A673 (cell line): ENCODE measurements at regions not wholly inside any gene's neighbourhood (a gene's known extent, or its start where the extent isn't known, plus 50 kb on each side); places are given as distances from the start of the nearest gene placed in this dataset.

Experiments
- EZH2 ChIP-seq: fragments of 200-600 bp; sonication (generic); IDR thresholded peaks from 2 replicates; pipeline ENCODE4 v1.6.1; 2017; ENCODE audit warnings: borderline replicate concordance, low read depth, mild to moderate bottlenecking, mixed read lengths, antibody characterized with exemption, low read length; ENCODE audit not compliant: poor library complexity, severe bottlenecking
- TF ChIP-seq, protein P1 (sequence below): fragments of 300-800, 200-600 bp; sonication (generic); conservative IDR thresholded peaks from 2 replicates; pipeline ENCODE4 v1.5.1; 2017; ENCODE audit warnings: low read depth, mild to moderate bottlenecking, antibody characterized with exemption, low read length, moderate library complexity, mixed read lengths

DNA sequence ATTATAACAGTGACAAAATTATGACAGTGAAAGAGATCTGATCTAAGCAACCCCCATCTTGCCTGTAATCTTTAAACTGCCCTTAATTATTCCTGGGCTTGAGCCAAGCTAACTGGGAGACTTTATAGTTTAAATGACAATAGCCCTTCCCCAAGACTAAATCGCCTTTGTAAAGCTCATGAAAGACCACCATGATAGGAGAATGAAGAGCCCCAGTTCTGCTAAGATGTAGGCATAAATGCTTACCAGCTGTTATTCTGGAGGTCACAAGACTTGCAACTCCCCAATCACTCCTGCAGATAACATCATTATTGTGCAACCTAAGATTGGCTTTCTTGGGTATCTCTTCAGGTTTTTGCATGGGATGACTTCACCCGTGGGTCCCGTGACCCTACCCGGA, 599.7 kb downstream of the KCNH5 start:
- TF ChIP-seq, protein P1, sequence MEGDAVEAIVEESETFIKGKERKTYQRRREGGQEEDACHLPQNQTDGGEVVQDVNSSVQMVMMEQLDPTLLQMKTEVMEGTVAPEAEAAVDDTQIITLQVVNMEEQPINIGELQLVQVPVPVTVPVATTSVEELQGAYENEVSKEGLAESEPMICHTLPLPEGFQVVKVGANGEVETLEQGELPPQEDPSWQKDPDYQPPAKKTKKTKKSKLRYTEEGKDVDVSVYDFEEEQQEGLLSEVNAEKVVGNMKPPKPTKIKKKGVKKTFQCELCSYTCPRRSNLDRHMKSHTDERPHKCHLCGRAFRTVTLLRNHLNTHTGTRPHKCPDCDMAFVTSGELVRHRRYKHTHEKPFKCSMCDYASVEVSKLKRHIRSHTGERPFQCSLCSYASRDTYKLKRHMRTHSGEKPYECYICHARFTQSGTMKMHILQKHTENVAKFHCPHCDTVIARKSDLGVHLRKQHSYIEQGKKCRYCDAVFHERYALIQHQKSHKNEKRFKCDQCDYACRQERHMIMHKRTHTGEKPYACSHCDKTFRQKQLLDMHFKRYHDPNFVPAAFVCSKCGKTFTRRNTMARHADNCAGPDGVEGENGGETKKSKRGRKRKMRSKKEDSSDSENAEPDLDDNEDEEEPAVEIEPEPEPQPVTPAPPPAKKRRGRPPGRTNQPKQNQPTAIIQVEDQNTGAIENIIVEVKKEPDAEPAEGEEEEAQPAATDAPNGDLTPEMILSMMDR = no peak
- no peak for TF ChIP-seq EZH2
